Bone marrow (tissue), 2 donors: ENCODE measurements at regions not wholly inside any gene's neighbourhood (a gene's known extent, or its start where the extent isn't known, plus 50 kb on each side); places are given as distances from the start of the nearest gene placed in this dataset.
"Not testable (repeated sequence)": the region's sequence is repeated elsewhere in the genome, so short reads cannot be mapped to it uniquely, and the experiment has no call there.

Experiments used
- DNase-seq, 2 donors: peaks; one replicate each; lab custom pipeline; 2025; lab: John Stamatoyannopoulos, UW

DNA sequence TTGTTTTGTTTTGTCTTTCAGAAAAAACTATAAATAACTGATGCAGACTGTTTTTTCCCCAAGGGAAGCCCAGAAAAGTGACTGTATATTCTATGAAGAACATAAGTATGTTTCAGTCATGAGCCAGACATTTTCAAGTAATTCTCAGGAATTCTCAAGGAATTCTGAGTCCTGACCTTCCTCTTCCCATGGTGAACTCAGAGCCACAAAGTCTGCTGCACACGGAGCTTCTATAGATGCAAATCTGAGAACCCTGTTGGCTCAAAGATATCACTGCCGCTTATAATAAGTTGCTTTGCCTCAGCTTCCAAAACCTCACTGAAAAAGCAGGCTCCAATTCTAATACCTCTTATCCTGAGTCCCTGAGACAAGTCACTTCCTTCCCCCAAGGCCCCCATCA is 418.5 kb upstream of the RUNX1 start:
- DNase-seq: no peak

DNA sequence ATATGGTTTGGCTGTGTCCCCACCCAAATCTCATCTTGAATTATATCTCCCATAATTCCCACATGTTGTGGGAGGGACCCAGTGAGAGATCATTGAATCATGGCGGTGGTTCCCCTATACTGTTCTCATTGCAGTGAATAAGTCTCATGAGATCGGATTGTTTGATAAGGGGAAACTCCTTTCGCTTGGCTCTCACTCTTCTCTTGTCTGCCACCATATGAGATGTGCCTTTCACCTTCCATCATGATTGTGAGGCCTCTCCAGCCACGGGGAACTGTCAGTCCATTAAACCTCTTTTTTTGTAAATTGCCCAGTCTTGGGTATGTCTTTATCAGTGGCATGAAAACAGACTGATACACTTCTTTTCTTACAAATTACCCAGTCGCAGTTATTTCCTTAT is 417.6 kb upstream of the RUNX1 start:
- not testable (repeated sequence) for DNase-seq

DNA sequence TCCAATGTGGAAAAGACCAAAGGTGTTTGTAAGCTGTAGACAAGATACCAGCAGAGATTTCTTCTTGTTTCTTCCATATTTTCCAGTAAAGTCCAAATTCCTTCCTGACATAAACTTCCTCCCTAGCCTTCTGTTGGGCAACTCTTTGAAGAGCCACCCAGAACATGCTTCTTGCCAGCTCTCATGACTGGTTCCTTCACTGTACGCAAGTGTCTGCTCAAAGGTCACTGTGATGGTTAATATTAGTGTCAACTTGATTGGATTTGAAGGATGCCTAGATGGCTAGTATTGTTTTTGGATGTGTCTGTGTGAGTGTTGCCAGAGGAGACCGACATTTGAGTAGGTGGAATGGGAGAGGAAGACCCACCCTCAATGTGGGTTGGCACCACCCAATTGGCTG is 416.6 kb upstream of the RUNX1 start:
- DNase-seq: no peak

DNA sequence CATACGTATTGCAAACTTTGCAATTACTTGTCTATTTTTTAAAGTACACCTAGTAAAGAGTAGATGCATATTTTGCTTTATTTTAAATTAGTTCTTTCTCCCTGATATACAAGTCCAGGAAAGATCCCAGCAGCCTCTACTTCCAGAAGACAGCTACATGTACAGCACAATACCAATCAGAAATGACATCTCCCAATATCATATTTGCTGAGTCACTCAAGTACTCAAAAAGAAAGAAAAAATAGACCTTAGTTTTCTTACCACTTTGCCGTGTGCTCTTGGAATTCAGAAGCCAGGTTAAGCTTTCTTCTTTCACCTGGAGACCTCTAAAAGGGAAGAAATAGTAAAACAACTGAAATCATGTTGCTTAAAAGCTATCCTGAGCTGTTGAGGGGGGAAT is 412.6 kb upstream of the RUNX1 start:
- peak in 1 of 2 donors; percentile 36 for DNase-seq

DNA sequence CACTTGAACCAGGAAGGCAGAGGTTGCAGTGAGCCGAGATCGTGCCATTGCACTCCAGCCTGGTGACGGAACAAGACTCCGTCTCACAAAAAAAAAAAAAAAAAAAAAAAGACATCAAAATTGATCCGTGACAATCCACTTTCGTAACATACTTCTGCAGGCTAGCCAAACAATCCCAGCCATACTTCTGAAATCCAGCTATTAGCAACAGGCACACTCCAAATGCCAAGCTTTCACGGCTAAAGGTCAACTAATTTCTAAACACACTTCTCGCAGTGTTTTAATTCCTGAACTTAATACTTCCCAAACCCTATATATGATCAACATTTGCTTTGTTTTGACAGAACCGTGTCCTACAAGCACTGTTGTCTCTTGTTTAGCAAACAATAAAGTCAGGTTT is 411.3 kb upstream of the RUNX1 start:
- no peak for DNase-seq

DNA sequence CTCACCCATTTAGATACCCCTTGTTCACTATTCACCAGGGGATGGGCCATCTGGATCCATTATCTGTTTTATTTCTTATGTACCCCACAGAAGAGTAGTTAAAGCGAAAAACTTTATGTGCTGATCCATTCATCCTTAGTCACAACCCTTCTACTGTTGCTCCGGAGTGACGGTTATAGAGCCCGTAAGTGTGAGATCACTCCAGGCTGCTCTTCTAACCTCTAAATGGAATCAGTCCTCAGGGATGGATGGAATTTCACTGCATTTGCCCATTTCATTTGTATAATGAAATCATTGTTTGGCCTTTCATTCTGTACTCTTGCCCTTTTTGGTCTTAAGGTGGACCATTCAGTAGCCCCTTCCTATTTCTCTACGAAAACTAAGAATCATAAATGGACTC is 409.3 kb upstream of the RUNX1 start:
- no peak for DNase-seq

DNA sequence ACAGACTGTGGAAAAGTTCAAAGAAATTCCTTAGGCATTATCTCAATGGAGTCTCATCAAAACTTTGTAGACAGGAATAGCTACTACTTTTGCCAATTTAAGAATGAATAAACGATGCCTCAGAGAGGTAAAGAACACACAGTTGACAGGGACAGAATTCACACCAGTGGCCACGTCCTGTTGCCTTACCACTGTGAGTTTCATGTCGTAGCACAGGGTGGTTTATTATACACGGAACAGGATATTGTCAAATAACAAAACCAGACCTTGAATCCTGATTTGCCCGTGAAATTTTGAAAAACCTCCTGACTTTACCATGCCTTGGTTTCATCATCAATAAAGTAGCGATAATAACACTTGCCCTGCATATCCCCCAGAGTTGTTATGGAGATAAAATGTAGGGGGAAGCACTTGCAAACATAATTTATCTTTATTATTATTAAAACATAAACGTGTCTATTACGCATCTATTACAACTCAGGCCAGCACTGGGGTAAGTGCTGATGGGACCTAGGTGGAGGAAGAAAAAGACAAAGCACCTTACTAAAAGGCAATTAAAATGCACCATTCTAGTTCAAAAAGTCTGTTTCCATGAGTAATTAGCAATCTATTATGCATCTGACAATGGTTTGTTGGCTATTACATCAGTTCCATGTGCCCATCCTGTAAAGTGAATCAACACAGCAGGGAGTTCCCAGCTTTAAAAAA is 408.1 kb upstream of the RUNX1 start:
- no peak for DNase-seq

DNA sequence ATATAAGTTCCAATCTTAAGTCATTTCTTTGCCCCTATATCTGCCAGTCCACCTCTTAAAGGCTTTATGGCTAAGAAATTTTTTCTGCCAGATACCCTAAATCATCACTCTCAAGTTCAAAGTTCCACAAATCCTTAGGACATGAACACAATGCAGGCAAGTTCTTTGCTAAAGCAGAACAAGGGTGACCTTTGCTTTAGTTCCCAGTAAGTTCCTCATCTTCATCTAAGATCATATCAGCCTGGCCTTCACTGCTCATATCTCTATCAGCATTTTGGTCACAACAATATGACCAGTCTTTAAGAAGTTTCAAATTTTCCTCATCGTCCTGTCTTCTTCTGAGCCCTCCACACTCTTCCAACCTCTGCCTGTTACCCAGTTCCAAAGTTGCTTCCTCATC is 402.2 kb upstream of the RUNX1 start:
- DNase-seq: no peak

DNA sequence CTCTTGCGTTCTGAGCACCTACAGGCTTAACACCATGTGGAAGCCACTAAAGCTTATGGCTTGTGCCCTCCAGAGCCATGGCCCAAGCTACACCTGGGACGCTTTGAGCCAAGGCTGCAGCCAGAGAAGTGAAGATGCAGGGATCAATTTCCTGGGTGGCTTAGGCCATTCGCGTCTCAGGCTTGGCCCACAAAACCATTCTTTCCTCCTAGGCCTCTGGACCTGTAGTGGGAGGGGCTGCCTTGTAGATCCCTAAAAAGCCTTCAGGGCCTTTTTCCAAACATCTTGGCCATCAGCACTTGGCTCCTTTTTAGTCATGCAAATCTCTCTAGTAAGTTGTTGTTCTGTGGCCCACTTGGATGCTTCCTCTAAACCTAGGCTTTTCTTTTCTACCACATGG is 401.7 kb upstream of the RUNX1 start:
- no peak for DNase-seq

DNA sequence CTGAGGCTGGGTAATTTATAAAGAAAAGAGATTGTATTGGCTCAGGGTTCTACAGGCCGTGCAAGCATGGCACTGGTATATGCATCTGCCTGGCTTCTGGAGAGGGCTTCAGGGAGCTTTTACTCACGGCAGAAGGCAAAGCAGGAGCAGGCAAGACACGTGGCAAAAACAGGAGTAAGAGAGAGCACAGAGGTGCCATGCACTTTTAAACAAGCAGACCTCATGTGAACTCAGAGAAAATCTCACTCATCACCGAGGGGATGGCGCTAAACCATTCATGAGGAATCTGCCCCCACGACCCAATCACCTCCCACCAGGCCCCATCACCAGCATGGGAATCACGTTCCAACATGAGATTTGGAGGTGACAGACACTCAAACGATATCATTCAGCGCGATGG is 400.7 kb upstream of the RUNX1 start:
- DNase-seq: no peak

DNA sequence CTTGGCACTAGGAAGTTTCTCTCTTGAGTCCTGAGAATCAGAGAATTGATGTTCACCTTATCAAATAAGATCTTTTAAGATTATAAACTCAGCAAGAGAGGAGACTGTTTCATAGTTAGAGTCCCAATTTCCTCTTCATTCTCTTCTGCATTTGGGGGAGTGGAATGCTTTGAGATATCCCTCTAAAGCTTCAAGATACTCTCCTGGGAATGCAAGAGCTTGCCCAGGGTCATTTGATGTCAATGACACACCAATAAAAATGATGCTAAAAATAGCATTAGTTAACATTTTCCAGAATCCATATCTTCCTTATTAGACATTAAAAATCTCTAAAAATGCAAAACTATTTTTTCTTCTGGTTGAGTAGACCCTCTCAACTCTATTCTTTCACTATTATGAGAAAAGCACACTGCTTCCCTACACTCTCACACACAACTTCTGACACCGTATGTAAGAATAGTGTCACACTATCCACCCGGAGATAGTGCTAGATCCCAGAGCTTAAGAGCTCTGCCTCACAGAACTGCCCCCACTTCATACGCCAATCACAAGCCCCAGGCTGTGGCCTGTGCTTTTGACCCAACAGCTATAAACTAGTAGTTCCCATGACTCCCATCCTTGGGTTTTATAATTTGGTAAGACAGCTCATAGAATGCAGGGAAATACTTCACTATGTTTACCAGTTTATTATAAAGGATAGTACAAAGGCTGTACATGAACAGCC is 399.9 kb upstream of the RUNX1 start:
- DNase-seq: no peak

DNA sequence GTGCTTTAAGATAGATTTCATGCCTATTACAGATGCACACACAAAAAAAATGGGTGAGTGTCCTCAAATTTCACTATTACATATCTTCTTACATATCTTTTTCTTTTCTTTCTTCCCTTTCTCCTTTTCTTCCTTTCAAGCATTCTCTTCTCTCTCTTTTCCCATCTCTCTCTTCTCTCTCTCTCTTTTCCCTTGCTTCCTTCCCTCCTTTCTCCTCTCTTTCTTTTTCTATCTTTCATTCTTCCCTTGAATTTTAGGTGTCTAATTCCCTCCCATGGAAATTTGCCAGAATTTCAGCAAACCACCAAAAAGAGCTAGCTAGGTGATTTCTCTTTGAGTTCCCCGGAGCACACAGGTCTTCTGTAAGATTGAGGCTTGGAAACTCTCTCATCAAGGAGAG is 395.3 kb upstream of the RUNX1 start:
- DNase-seq: no peak

DNA sequence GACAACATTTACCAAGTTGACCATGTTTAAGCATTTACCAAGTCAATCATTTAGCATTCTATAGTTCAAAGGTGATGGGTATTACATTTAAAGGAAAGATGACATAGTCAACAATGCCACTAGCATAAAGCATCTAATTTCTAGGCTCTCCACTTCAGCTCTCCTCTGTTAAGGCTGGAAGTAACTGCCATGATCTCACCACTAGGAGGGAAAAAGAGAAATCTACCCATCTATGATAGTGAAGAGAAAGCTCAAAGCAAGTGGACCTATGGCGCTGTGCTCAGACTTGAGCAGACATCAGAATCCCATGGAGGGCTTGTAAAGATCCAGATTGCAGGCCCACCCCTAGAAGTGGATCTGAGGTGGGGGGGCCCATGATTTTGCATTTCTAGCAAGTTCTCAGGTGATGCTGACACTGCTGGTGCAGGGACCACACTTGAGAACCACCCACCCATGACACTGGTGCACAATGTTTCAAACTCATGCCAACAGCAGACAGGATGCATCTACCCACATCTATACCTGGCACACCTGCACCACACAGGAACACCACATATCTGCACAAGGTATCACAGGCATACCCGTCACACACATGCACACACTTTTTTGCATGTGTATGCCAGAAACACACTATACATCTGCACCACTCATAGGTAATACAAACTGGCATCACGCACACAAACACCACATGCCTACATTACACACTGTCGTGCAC is 392.9 kb upstream of the RUNX1 start:
- no peak for DNase-seq

DNA sequence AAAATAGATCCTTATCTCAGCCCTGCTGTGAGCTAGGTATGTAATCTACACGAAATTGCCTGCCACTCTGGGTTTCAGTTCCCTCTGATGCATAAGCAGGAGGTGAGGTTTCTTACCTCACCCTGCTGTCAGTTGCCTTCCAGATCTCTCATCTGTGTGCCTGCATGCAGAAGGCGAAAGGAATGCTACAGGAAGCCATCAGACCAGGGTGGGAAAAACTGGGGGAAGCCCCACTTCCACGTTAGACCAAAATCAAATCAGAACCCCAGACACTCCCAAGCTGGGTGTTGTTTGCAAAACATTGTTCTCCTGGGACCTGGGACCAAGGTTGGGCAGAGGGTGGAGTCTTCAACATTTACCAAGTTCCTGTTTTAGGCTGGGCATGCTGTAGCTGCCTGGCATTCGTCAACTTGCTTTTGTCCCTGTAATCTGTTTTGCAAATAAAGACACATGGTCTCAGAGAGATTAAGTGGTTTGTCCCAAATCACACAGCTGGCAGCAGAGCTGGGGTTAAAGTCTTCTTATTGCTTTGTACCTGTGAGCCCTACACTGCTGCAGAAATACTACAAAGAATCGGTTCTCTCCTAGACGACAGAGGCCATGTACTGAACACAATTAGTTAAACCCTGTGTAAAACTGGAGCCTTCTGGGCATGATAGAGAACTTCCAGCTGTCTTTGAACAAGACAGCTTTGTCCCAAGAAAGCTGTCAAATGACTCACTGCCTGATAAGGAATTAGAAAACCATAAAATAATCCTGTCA is 389.7 kb upstream of the RUNX1 start:
- DNase-seq: peak in 1 of 2 donors; percentile 58

DNA sequence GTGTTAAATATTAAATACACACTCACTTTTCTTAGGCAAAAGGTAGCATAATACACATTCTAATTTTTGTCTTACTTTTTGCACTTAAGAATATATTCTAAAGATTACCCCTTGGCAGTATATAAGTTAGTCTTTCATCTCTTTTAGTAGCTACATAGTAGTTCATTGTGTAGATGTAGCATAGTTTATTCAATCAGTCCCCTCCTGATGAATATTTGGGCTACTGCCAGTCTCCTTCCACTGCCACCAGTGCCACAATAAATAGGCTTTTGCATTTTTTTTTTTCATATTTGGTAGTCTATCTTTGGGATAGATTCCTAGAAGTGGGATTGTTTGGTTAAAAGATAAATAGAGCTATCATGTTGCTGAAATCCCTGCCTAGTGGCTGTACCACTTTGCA is 388.8 kb upstream of the RUNX1 start:
- DNase-seq: no peak

DNA sequence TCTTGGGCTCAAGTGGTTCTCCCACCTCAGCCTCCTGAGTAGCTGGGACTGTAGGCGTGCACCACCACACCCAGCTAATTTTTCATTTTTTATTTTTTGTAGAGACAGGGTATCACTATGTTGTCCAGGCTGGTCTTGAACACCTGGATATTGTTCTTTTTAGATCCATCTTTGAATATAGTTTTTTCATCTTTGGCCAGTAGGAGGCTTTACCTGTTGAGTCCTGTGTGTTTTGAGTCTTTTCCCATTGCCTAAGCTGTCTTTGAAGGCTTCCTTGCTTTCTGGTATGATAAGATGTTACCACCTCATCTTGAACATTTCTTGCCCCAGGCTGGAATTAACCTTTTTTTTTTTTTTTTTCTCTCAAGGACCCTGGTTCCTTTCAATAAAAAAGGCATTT is 387.8 kb upstream of the RUNX1 start:
- no peak for DNase-seq

DNA sequence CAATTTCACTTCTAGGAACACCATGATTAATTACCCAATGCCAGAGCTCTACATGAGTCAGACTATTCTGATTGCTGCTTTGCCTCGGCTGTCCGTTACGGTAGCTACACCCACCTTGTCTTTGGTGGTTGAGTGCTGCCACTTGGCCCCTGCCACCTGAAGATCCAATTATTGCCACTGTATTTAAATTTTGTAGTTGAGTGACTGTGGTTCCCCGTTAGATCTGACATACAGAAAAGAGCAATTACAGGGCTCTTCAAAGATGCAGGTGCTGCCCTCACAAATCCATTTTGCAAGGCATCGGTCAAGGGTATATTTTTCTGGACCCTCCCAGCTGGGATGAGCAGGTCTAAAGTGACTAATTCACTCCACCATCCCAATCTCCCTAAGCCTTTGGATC is 383.5 kb upstream of the RUNX1 start:
- not testable (repeated sequence) for DNase-seq

DNA sequence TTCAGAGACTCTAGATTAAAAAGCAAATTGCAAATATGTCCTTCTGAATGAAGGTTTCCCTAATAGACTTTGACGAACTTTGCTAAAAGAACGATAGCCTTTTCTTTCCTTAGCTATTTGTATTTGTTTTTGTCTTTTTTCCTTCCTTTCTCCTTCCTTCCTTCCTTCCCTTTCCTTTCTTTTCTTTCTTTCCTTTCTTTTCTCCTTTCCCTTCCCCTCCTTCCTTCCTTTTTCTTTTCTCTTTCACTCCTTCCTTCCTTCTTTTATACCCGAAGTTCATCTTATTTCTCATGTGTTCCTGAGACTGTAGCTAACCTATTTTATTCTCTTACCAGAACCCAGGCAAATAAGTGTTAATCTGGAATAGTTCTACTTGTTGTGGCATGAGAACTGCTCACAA is 381.2 kb upstream of the RUNX1 start:
- no peak for DNase-seq

DNA sequence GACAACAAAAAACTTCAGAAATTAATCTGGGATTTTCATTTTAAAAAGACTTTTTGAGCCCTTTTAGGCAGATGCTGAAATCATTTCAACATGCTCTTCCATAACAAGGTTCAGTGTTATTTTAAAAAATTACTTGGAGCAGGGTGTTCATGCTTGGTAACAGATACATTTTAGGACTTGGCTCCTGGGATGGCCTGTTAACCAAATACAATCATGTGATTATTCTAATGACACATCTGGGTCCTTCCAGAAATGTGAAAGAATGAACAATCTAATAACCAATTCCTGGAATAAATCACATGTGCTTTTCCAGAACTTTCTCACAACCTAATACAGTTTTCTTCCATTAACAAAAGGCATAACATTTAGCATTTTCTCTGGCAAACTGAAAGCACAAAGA is 379.8 kb upstream of the RUNX1 start:
- no peak for DNase-seq

DNA sequence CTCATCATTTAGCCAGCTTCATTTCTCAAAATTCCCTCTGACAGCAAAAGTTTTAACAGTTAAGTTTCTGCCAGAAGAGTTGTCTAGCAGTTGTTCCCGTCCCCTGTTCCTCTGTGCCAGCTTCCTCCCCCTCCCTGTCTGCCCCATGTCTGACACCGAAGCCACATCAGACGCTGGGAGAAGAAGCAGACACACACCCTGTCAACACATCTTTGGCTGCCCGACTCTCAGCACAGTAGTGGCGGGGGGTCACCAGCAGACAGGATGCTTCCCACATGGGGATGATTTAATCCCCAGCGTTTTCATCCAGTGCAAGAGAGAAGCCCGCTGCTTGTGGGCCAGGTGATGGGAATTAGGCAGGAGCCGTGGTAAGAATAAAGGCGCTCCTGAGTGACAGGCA is 379.4 kb upstream of the RUNX1 start:
- DNase-seq: peak in 1 of 2 donors; percentile 74

DNA sequence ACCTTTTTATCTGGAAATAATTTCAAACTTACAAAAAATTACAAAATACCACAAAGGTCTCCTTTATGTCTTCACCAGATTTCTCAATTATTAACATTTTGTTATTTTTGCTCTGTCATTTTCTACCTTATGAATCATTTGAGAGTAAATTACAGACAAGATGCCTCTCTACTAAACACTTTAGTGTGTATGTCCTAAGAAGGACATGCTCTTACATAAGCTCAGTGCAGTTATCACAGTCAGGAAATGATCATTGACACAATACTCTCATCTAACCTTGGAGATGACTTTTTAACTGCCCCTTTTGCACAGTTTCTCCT is 378.9 kb upstream of the RUNX1 start:
- DNase-seq: no peak

DNA sequence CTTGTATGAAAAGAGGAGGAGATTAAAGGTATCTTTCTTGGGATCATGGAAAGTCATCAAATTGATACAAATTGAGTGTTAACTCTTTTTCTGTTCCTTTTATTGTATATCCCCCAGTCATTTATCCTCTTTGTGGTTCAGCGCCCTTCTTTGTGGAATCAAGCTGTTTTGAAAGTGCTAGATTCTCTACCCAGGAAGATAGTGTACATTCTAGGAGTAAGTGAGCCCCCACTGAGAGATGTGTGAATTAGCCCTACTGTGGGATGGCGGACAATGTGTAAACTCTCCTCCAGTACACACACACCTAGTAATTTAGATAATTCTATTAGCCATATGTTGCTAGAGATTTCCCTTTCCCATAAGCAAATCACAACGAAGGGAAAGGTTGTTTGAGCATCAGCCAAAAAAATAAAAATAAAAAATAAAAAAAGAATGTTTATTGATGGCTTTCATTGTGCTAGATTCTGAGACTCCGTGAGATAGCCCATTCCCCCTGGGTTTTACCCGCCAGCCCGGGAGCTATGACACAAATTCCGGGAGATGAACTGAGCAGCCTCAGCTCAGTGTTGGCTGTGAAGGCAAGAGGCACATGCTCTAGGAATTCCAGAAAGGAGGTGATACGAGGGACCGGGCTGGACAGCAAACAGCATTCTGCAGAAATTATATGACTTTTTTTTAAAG is 378.4 kb upstream of the RUNX1 start:
- no peak for DNase-seq
